Stimulated activated effector memory CD8-positive, alpha-beta T cell treated with anti-CD3 and anti-CD28 coated beads, Interleukin-12 subunit alpha, Interleukin-12 subunit beta, amount 100 ng/mL, for 72 hours (primary cell): ENCODE measurements at regions not wholly inside any gene's neighbourhood (a gene's known extent, or its start where the extent isn't known, plus 50 kb on each side); places are given as distances from the start of the nearest gene placed in this dataset.

Source experiments
- ATAC-seq: fragments of 150-1000 bp; cut with Tn5 transposase; 2 replicates; pipeline ENCODE4 v1.10.0; 2021
- DNase-seq, 2 donors: peaks; one replicate each; pipeline ENCODE4 v3.0.0; 2021 to 2022; ENCODE audit warnings: low spot score in 2 of 2
- H3K27ac Mint-ChIP-seq: one replicate; pipeline ENCODE4 v1.8.0; 2022; ENCODE audit warnings: mild to moderate bottlenecking, mixed read lengths
- H3K36me3 Mint-ChIP-seq: one replicate; pipeline ENCODE4 v1.8.0; 2022; ENCODE audit warnings: mild to moderate bottlenecking, mixed read lengths
- H3K4me1 Mint-ChIP-seq: one replicate; pipeline ENCODE4 v1.8.0; 2022; ENCODE audit warnings: mixed read lengths
- H3K4me3 Mint-ChIP-seq: one replicate; pipeline ENCODE4 v1.8.0; 2022; ENCODE audit warnings: mild to moderate bottlenecking, mixed read lengths
- H3K9me3 Mint-ChIP-seq: one replicate; pipeline ENCODE4 v1.8.0; 2022; ENCODE audit warnings: mixed read lengths

DNA sequence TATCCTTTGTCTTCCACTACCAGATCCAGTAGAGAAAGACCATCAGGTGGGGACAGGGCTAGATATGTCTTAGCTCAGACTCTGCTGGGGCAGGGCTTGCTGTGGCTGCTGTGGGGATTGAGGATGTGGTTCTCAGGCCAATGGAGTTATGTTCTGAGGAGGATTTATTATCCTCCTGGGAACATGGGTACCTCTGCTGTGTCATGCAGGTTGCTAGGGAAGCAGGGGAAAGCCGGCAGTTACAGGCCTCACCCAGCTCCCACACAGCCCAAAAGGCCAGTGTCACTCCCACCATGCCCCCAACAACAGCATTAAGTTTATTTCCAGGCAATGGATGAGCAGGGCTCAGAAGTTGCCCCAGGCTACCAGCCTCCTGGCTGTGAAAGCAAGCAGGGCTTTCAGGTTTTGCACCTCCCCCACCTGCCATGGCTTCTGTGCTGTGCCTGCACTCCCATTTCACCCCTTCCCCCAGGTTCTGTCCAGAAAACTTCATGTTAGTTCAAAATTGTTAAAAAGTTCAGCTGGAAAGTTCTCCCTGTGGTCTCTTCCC lies 879.9 kb downstream of the ARAP2 start:
- Mint-ChIP-seq H3K27ac (no peak overlapping the region), H3K4me3 (no peak overlapping the region), H3K36me3 (no peaks in the 10 kb centered on the region), H3K9me3 (peaks cover 6% of the 10 kb centered on the region), H3K4me1 (no peaks in the 10 kb centered on the region)
- ATAC-seq: peak; percentile 31
- no peak for DNase-seq

DNA sequence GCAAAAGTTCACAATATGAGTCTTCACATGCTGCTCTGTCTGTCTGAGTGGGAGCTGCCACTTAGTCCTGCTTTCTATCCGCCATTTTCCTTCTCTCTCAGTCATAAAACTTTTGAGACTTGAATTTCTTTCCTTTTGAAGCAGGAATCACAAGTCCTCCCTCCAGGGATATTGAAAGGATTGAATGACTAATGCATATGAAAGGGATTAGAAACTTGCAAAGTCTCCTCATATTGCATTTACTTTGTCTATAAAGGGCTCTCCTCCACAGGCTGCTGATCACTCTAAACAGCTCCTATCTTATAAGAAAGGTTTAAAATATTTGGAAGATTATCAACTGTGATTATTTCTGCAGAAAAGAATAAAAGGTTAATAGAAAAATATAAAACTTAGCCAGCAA lies 879.1 kb downstream of the ARAP2 start:
- Mint-ChIP-seq H3K4me3 (no peak overlapping the region), H3K27ac (no peak overlapping the region), H3K9me3 (peaks cover 6% of the 10 kb centered on the region), H3K4me1 (no peaks in the 10 kb centered on the region), H3K36me3 (no peaks in the 10 kb centered on the region)
- ATAC-seq: no peak
- no peak for DNase-seq

DNA sequence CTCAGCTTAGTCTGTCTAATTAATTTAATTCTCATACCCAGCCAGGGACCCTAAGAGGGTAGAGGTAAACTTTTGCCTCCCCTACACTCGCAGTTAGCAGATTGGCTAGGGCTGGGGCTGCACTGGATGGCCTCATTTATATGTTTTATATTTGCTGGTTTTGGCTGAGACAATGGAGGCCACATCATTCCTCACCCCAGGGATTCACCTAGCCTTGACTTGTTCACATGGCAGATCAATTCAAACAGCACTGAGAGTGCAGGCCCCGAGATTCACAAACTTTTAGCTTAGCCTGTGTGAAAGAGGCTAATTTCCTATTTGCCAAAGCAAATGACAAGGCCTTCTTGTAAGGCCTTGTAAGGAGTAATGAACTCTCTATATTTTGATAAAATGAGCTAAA lies 844.4 kb downstream of the ARAP2 start:
- peaks cover 5% of the 10 kb centered on the region for H3K9me3 Mint-ChIP-seq
- H3K4me1 Mint-ChIP-seq: no peaks in the 10 kb centered on the region
- H3K27ac Mint-ChIP-seq: no peak overlapping the region
- no peak for DNase-seq
- H3K4me3 Mint-ChIP-seq: no peak overlapping the region
- H3K36me3 Mint-ChIP-seq: no peaks in the 10 kb centered on the region
- ATAC-seq: no peak

DNA sequence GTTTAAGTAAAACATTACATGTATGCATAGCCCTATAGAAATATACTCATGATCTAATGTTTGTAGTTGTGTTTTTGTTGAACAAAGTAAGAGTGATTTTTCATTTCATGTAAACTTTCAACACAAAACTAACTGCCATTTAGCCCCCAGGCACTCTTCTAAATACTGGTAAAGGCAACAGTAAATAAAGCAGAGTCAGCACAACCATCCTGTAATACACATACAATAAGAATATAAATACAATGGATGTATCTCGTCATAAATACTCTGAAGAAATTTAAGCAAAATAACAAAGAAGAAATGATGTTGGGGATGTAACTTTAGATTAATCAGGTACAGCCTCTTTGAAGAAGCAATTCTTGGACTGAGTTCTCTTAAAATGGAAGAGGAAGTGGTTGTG lies 821.2 kb downstream of the ARAP2 start:
- H3K4me1 Mint-ChIP-seq: no peaks in the 10 kb centered on the region
- peaks cover 3% of the 10 kb centered on the region for H3K9me3 Mint-ChIP-seq
- DNase-seq (no peak), ATAC-seq (no peak)
- no peak overlapping the region for H3K4me3 Mint-ChIP-seq
- no peak overlapping the region for H3K27ac Mint-ChIP-seq
- H3K36me3 Mint-ChIP-seq: no peaks in the 10 kb centered on the region

DNA sequence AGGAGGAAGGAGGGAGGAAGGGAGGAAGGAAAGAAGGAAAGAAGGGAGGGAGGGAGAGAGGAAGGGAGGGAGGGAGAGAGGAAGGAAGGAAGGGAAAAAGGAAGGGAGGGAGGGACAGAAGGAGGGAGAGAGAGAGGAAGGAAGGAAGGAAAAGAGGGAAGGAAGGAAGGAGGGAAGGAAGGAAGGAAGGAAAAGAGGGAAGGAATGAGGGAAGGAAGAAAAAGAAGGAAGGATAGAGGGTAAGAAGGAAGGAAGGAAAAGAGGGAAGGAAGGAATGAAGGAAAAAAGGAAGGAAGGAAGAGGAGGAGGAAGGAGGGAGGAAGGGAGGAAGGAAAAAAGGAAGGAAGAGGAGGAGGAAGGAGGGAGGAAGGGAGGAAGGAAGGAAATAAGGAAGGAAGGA lies 796.8 kb downstream of the ARAP2 start:
- H3K4me1 Mint-ChIP-seq: no peaks in the 10 kb centered on the region
- no peak overlapping the region for H3K27ac Mint-ChIP-seq
- ATAC-seq (no peak), DNase-seq (no peak)
- no peaks in the 10 kb centered on the region for H3K36me3 Mint-ChIP-seq
- peaks cover 23% of the 10 kb centered on the region for H3K9me3 Mint-ChIP-seq
- no peak overlapping the region for H3K4me3 Mint-ChIP-seq

DNA sequence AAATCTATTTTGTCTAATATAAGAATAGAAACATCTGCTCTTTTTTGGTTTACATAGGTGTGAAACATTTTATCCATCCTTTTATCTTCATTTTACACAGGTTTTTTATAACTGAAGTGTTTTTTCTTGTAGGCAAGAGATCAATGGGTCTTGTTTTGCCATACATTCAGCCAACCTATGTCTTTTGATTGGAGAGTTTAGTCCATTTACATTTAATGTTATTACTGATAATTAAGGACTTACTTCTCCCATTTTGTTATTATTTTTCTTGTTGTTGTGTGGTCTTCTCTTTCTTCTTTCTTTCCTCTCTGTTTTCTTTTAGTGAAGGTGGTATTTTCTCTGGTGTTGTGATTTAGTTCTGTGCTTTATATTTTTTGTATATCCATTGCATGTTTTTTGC lies 785.3 kb downstream of the ARAP2 start:
- H3K4me1 Mint-ChIP-seq: no peaks in the 10 kb centered on the region
- H3K9me3 Mint-ChIP-seq: peaks cover 24% of the 10 kb centered on the region
- no peak overlapping the region for H3K4me3 Mint-ChIP-seq
- DNase-seq (no peak), ATAC-seq (no peak)
- H3K36me3 Mint-ChIP-seq: no peaks in the 10 kb centered on the region
- H3K27ac Mint-ChIP-seq: no peak overlapping the region

- Mint-ChIP-seq H3K4me3 (no peak overlapping the region), H3K36me3 (no peaks in the 10 kb centered on the region), H3K4me1 (no peaks in the 10 kb centered on the region), H3K27ac (no peak overlapping the region), H3K9me3 (peaks cover 22% of the 10 kb centered on the region)
- DNase-seq: no peak
- no peak for ATAC-seq
Observed at GRCh38 chr4:35461931-35462659, 782.2 kb downstream of the ARAP2 start.

- Mint-ChIP-seq H3K27ac (no peak overlapping the region), H3K4me3 (no peak overlapping the region), H3K36me3 (no peaks in the 10 kb centered on the region), H3K4me1 (no peaks in the 10 kb centered on the region), H3K9me3 (peaks cover 14% of the 10 kb centered on the region)
- DNase-seq: no peak
- no peak for ATAC-seq
Observed at GRCh38 chr4:35463251-35463952, 780.9 kb downstream of the ARAP2 start.

- no peaks in the 10 kb centered on the region for H3K36me3 Mint-ChIP-seq
- H3K9me3 Mint-ChIP-seq: peaks cover 3% of the 10 kb centered on the region
- no peak overlapping the region for H3K4me3 Mint-ChIP-seq
- ATAC-seq: no peak
- no peaks in the 10 kb centered on the region for H3K4me1 Mint-ChIP-seq
- DNase-seq: no peak
- H3K27ac Mint-ChIP-seq: no peak overlapping the region
Observed at GRCh38 chr4:35464964-35465528, 779.3 kb downstream of the ARAP2 start.

DNA sequence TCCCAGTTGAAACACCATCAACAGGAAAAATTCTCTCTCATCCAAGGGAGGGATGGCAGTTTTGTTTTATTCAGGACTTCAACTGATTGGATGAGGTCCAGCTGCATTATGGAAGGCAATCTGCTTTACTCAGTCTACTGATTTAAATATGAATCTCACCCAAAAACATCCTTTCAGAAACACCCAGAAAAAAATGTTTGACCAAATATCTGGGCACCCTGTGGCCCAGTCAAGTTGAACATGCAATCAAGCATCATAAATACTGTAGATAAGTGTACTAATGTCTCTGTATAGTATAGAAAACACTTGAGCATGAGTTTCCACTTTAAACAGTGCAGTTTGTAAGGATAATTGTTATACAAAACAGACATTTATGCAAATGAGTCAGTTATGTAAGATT lies 753.2 kb downstream of the ARAP2 start:
- Mint-ChIP-seq H3K27ac (no peak overlapping the region), H3K4me3 (no peak overlapping the region), H3K36me3 (no peaks in the 10 kb centered on the region), H3K9me3 (peaks cover 7% of the 10 kb centered on the region), H3K4me1 (no peaks in the 10 kb centered on the region)
- DNase-seq: no peak
- ATAC-seq: no peak

GRCh38 chr4:35493977-35494376 lies 750.3 kb downstream of the ARAP2 start:
- H3K4me1 Mint-ChIP-seq: no peaks in the 10 kb centered on the region
- no peak overlapping the region for H3K27ac Mint-ChIP-seq
- H3K36me3 Mint-ChIP-seq: no peaks in the 10 kb centered on the region
- peaks cover 4% of the 10 kb centered on the region for H3K9me3 Mint-ChIP-seq
- no peak overlapping the region for H3K4me3 Mint-ChIP-seq
- no peak for DNase-seq
- peak; percentile 32 for ATAC-seq

DNA sequence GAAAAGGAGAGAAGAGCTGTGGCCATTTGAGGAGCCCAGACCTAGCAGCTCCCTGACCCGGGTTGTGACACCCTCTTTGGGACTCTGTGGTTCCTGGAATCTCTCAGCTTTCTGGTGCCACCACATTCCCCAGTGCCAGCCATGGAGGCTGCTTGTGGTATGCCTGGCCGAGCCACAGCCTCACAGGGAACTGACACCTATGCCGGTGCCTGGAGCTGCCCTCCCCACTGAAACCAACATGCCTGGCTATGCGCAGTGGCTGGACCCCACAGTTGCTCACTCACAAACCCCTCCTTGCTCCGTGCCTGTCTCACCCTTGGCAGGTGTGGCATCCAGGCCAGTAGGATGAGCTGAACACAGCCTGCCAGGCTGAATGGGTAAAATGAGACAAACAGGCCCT lies 749.4 kb downstream of the ARAP2 start:
- Mint-ChIP-seq H3K36me3 (no peaks in the 10 kb centered on the region), H3K9me3 (no peaks in the 10 kb centered on the region), H3K27ac (no peak overlapping the region), H3K4me1 (no peaks in the 10 kb centered on the region), H3K4me3 (no peak overlapping the region)
- DNase-seq (no peak), ATAC-seq (no peak)

DNA sequence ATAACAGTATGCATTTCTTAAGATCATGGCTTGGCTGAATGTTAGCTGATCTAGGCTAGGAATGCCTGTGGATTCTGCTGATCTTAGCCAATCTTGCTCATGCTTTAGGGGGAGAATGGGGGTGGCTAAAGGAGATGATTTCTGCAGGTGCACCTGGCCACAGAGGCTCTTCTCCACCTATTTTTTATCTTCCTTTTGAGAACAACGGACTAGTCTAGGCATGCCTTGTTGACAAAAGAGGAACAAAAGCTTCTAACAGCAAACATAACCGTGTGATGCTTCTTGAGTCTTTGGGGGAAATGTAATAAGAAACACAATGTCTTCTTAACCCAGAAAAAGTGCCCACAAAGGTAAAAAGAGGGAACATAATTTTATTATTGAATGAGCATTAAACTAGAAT lies 743.5 kb downstream of the ARAP2 start:
- H3K27ac Mint-ChIP-seq: no peak overlapping the region
- peaks cover 5% of the 10 kb centered on the region for H3K9me3 Mint-ChIP-seq
- no peak for DNase-seq
- H3K4me3 Mint-ChIP-seq: no peak overlapping the region
- H3K4me1 Mint-ChIP-seq: no peaks in the 10 kb centered on the region
- H3K36me3 Mint-ChIP-seq: no peaks in the 10 kb centered on the region
- no peak for ATAC-seq

GRCh38 chr4:35503435-35503834 lies 740.9 kb downstream of the ARAP2 start:
- no peak for DNase-seq
- peaks cover 5% of the 10 kb centered on the region for H3K9me3 Mint-ChIP-seq
- ATAC-seq: no peak
- no peak overlapping the region for H3K4me3 Mint-ChIP-seq
- H3K27ac Mint-ChIP-seq: no peak overlapping the region
- no peaks in the 10 kb centered on the region for H3K4me1 Mint-ChIP-seq
- H3K36me3 Mint-ChIP-seq: no peaks in the 10 kb centered on the region

DNA sequence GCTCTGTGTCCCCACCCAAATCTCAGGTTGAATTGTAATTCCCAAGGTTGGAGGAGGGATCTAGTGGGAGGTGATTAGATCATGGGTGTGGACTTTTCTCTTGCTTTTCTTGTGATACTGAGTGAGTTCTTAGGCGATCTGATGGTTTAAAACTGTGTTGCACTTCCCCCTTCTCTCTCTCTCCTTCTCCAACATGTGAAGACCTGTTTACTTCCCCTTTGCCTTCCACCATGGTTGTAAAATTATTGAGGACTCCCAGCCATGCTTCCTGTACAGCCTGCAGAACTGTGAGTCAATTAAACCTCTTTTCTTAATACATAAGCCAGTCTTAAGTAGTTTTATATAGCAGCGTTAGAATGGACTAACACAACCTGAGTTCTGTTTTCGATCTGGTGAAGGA lies 738.2 kb downstream of the ARAP2 start:
- ATAC-seq (no peak), DNase-seq (no peak)
- Mint-ChIP-seq H3K9me3 (peaks cover 5% of the 10 kb centered on the region), H3K27ac (no peak overlapping the region), H3K36me3 (no peaks in the 10 kb centered on the region), H3K4me3 (no peak overlapping the region), H3K4me1 (no peaks in the 10 kb centered on the region)

DNA sequence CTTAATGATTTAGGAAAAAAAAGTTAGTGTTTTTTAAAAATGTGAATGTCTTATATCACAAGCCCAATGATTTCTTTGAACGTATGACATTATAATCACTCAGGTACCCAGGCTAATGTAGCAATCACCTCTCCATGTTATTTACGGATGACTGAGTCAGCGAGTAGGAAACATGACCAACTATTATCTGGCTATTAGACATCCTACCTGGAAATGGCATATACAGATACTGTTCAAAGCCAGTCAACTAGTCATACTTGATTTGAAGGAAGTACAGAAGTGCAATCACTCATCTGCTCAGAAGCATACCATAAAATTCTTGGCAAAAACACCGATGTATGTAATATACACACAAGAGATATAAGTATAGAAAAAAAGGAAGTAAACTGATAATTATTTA lies 732.5 kb downstream of the ARAP2 start:
- H3K9me3 Mint-ChIP-seq: no peaks in the 10 kb centered on the region

More for the DNA sequence above, 732.5 kb downstream of the ARAP2 start:
- ATAC-seq (no peak), DNase-seq (no peak)
- Mint-ChIP-seq H3K36me3 (no peaks in the 10 kb centered on the region), H3K4me3 (no peak overlapping the region), H3K4me1 (no peaks in the 10 kb centered on the region), H3K27ac (no peak overlapping the region)
